Calu3 (cell line): ENCODE measurements at regions not wholly inside any gene's neighbourhood (a gene's known extent, or its start where the extent isn't known, plus 50 kb on each side); places are given as distances from the start of the nearest gene placed in this dataset.

Source experiments
- BruUV-seq: library from RNA; stranded (reverse); fragments of 400-500 nt; replicated peaks from 2 replicates; lab custom pipeline; 2021; lab: Mats Ljungman, UMichigan
- CTCF ChIA-PET: fragments of 300-600 bp; sonication (Branson Sonifier 250); formaldehyde crosslinking; loops from one replicate; lab custom pipeline; 2022; ENCODE audit warnings: antibody characterized with exemption; lab: Charles Lee
- DNase-seq: peaks from one replicate; pipeline ENCODE4 v3.0.0; 2022
- H3K27ac Mint-ChIP-seq: one replicate; pipeline ENCODE4 v1.8.0; 2022; ENCODE audit warnings: mixed read lengths; ENCODE audit not compliant: unreplicated experiment
- H3K27me3 Mint-ChIP-seq: one replicate; pipeline ENCODE4 v1.8.0; 2022; ENCODE audit warnings: mixed read lengths; ENCODE audit not compliant: unreplicated experiment
- H3K36me3 Mint-ChIP-seq: one replicate; pipeline ENCODE4 v1.8.0; 2022; ENCODE audit warnings: mild to moderate bottlenecking, moderate library complexity, mixed read lengths; ENCODE audit not compliant: insufficient read depth, unreplicated experiment
- H3K4me1 Mint-ChIP-seq: one replicate; pipeline ENCODE4 v1.8.0; 2022; ENCODE audit warnings: mild to moderate bottlenecking, low read depth, mixed read lengths; ENCODE audit not compliant: unreplicated experiment
- H3K4me3 Mint-ChIP-seq: one replicate; pipeline ENCODE4 v1.8.0; 2022; ENCODE audit warnings: mild to moderate bottlenecking, low read depth, moderate library complexity, mixed read lengths; ENCODE audit not compliant: unreplicated experiment
- H3K9me3 Mint-ChIP-seq: one replicate; pipeline ENCODE4 v1.8.0; 2022; ENCODE audit warnings: low read depth, mixed read lengths; ENCODE audit not compliant: unreplicated experiment
- CTCF ChIP-seq: fragments of 200-600 bp; IDR thresholded peaks from one replicate; pipeline ENCODE4 v1.8.0; 2022; ENCODE audit warnings: antibody characterized with exemption; ENCODE audit not compliant: unreplicated experiment
- intact Hi-C: fragments of 100-400 bp; cut with micrococcal nuclease; formaldehyde crosslinking; loops from one replicate; pipeline ENCODE4 v1.10.0; 2022; ENCODE audit not compliant: unreplicated experiment

- CTCF ChIA-PET: interaction anchor here (1.1 kb wide), 1 partner anchor 11 kb away, joined by 3 read pairs; no protein-coding TSS in a partner anchor
- no peaks in the 10 kb centered on the region for H3K4me1 Mint-ChIP-seq
- BruUV-seq: no TSS peak
- H3K36me3 Mint-ChIP-seq: no peaks in the 10 kb centered on the region
- no peak overlapping the region for H3K4me3 Mint-ChIP-seq
- no peak for DNase-seq
- peaks cover 7% of the 10 kb centered on the region for H3K27me3 Mint-ChIP-seq
- no peak overlapping the region for H3K27ac Mint-ChIP-seq
- TF ChIP-seq CTCF: no peak
- intact Hi-C loops: no loop called here
- H3K9me3 Mint-ChIP-seq: no peaks in the 10 kb centered on the region
Measured at GRCh38 chr2:120805011-120805410, 69.3 kb downstream of the GLI2 start.

- Mint-ChIP-seq H3K4me1 (no peaks in the 10 kb centered on the region), H3K36me3 (no peaks in the 10 kb centered on the region), H3K27me3 (peaks cover 13% of the 10 kb centered on the region), H3K9me3 (no peaks in the 10 kb centered on the region), H3K27ac (no peak overlapping the region), H3K4me3 (no peak overlapping the region)
- intact Hi-C loops: no loop called here
- TF ChIP-seq CTCF: no peak
- DNase-seq: no peak
- CTCF ChIA-PET: interaction anchor here (1.1 kb wide), 1 partner anchor 11 kb away, joined by 3 read pairs; no protein-coding TSS in a partner anchor
- no TSS peak for BruUV-seq
Measured at GRCh38 chr2:120805602-120806001, 69.9 kb downstream of the GLI2 start.

GRCh38 chr2:120807751-120808150 lies 72.1 kb downstream of the GLI2 start:
- no peaks in the 10 kb centered on the region for H3K4me1 Mint-ChIP-seq
- no peak for DNase-seq
- H3K9me3 Mint-ChIP-seq: no peaks in the 10 kb centered on the region
- CTCF ChIA-PET: no interaction called here
- intact Hi-C loops: no loop called here
- no peak overlapping the region for H3K4me3 Mint-ChIP-seq
- BruUV-seq: no TSS peak
- no peaks in the 10 kb centered on the region for H3K36me3 Mint-ChIP-seq
- H3K27ac Mint-ChIP-seq: no peak overlapping the region
- TF ChIP-seq CTCF: no peak
- peaks cover 26% of the 10 kb centered on the region for H3K27me3 Mint-ChIP-seq

- no peak for TF ChIP-seq CTCF
- intact Hi-C loops: no loop called here
- CTCF ChIA-PET: interaction anchor here (0.7 kb wide), 1 partner anchor 477 kb away, joined by 7 read pairs; no protein-coding TSS in a partner anchor
- H3K4me3 Mint-ChIP-seq: no peak overlapping the region
- no peaks in the 10 kb centered on the region for H3K9me3 Mint-ChIP-seq
- H3K27me3 Mint-ChIP-seq: peaks cover 37% of the 10 kb centered on the region
- BruUV-seq: no TSS peak
- H3K27ac Mint-ChIP-seq: no peak overlapping the region
- H3K36me3 Mint-ChIP-seq: no peaks in the 10 kb centered on the region
- no peaks in the 10 kb centered on the region for H3K4me1 Mint-ChIP-seq
- DNase-seq: no peak
Measured at GRCh38 chr2:120809151-120809550, 73.5 kb downstream of the GLI2 start.
